ENCODE measurements at regions not wholly inside any gene's neighbourhood (a gene's known extent, or its start where the extent isn't known, plus 50 kb on each side); places are given as distances from the start of the nearest gene placed in this dataset.

DNA sequence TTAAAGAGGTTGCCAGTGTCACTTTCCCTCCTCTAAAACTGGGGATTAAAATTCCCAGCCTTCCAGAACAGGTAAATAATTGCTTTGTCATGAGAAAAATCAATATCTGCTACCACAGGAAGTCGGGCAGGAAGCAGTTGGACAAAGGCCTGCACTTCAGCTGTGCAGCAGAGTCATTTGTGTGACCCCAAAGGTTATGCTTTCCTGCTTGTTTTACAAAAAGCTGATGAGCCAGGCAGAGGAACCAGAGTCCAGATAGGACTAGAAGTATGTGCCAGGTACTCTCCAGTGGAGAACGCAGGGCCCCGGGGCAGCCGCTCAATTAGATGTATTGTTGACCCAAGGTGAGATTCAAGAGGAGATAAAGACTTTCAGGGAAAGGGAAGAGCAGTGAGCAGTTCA, 117.1 kb upstream of the FRMD6 start (continued):
- TF ChIP-seq ZBTB40 (IDR thresholded peaks at IDR 0.05) (no peak), ZBTB40 (CRISPR knock-in tag; IDR thresholded peaks at IDR 0.05) (peak; percentile 58; the same call in 1 of the 2 replicates), ZFP36L1 (CRISPR knock-in tag; IDR thresholded peaks at IDR 0.05) (no peak), CBFB (CRISPR knock-in tag; IDR thresholded peaks at IDR 0.05) (peak; percentile 72; the same call in 1 of the 2 replicates), ZIK1 (CRISPR knock-in tag; IDR thresholded peaks at IDR 0.05; ENCODE audit: borderline replicate concordance, low read depth) (no peak), ZZZ3 (CRISPR knock-in tag; IDR thresholded peaks at IDR 0.05; ENCODE audit: borderline replicate concordance) (0 out of 2 replicates have a peak, but pooled peaks have one; percentile 30), ZNF879 (CRISPR knock-in tag; IDR thresholded peaks at IDR 0.05) (no peak), MAZ (IDR thresholded peaks at IDR 0.05; ENCODE audit: borderline replicate concordance, low read depth, low read length) (no peak), MAZ (CRISPR knock-in tag; IDR thresholded peaks at IDR 0.05; ENCODE audit: low read depth) (no peak), MIXL1 (CRISPR knock-in tag; IDR thresholded peaks at IDR 0.05) (peak; percentile 92), ZNF343 (CRISPR knock-in tag; IDR thresholded peaks at IDR 0.05) (peak; percentile 53; the same call in 1 of the 2 replicates), KDM3A (CRISPR knock-in tag; IDR thresholded peaks at IDR 0.05; ENCODE audit: low read depth) (peak; percentile 73; the same call in 1 of the 2 replicates), ZSCAN9 (CRISPR knock-in tag; IDR thresholded peaks at IDR 0.05; ENCODE audit: borderline replicate concordance) (peak; percentile 40; the same call in 1 of the 2 replicates), MBD4 (IDR thresholded peaks at IDR 0.05; ENCODE audit: borderline replicate concordance, low read length) (no peak), CHD4 (IDR thresholded peaks at IDR 0.05; ENCODE audit: borderline replicate concordance, low read length) (no peak), HIC2 (CRISPR knock-in tag; IDR thresholded peaks at IDR 0.05; ENCODE audit: low read depth) (0 out of 2 replicates have a peak, but pooled peaks have one; percentile 41), ZBTB20 (CRISPR knock-in tag; IDR thresholded peaks at IDR 0.05; ENCODE audit: borderline replicate concordance, low read depth) (peak; percentile 64; the same call in 1 of the 2 replicates)
- TF ChIP-seq, protein P1, sequence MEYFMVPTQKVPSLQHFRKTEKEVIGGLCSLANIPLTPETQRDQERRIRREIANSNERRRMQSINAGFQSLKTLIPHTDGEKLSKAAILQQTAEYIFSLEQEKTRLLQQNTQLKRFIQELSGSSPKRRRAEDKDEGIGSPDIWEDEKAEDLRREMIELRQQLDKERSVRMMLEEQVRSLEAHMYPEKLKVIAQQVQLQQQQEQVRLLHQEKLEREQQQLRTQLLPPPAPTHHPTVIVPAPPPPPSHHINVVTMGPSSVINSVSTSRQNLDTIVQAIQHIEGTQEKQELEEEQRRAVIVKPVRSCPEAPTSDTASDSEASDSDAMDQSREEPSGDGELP (IDR thresholded peaks at IDR 0.05; ENCODE audit: borderline replicate concordance, low read depth) = peak; percentile 96
- TF ChIP-seq, protein P2, sequence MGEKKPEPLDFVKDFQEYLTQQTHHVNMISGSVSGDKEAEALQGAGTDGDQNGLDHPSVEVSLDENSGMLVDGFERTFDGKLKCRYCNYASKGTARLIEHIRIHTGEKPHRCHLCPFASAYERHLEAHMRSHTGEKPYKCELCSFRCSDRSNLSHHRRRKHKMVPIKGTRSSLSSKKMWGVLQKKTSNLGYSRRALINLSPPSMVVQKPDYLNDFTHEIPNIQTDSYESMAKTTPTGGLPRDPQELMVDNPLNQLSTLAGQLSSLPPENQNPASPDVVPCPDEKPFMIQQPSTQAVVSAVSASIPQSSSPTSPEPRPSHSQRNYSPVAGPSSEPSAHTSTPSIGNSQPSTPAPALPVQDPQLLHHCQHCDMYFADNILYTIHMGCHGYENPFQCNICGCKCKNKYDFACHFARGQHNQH (CRISPR knock-in tag; IDR thresholded peaks at IDR 0.05) = peak; percentile 87; the same call in 1 of the 2 replicates

Measured in HepG2 (cell line).